ENCODE measurements at regions not wholly inside any gene's neighbourhood (a gene's known extent, or its start where the extent isn't known, plus 50 kb on each side); places are given as distances from the start of the nearest gene placed in this dataset.
"Not testable (repeated sequence)": the region's sequence is repeated elsewhere in the genome, so short reads cannot be mapped to it uniquely, and the experiment has no call there.

GRCh38 chr22:19641254-19641982, 72.9 kb upstream of the SEPTIN5 start:
- DNase-seq (ENCODE audit: low read depth in 2 of 2): no peak

DNA sequence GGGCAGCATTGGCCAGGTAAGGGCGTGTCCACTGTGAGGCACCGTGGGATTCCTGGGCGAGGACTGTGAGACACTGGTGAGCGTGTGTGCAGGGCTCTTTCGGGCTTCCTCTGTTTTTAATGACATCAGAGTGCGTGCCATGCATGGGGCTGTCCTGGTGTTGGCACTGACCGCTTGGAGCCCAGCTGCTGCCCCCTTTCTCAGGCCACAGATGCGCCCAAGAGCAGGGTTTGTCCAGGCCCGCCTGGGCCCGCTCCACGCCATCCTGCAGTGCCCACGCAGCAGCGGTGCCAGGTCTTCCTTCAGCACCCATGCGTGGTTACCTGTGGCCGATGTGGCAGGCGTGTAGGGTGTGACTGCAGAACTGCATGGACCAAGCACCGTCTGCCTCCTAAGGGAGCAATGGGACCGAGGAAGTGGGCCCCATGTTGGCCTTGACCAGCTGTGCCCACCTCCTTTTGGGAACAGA, 72.3 kb upstream of the SEPTIN5 start:
- DNase-seq (ENCODE audit: low read depth in 2 of 2): no peak

- DNase-seq (ENCODE audit: low read depth in 2 of 2): no peak
Observed at GRCh38 chr22:19643448-19644313, 70.6 kb upstream of the SEPTIN5 start.

DNA sequence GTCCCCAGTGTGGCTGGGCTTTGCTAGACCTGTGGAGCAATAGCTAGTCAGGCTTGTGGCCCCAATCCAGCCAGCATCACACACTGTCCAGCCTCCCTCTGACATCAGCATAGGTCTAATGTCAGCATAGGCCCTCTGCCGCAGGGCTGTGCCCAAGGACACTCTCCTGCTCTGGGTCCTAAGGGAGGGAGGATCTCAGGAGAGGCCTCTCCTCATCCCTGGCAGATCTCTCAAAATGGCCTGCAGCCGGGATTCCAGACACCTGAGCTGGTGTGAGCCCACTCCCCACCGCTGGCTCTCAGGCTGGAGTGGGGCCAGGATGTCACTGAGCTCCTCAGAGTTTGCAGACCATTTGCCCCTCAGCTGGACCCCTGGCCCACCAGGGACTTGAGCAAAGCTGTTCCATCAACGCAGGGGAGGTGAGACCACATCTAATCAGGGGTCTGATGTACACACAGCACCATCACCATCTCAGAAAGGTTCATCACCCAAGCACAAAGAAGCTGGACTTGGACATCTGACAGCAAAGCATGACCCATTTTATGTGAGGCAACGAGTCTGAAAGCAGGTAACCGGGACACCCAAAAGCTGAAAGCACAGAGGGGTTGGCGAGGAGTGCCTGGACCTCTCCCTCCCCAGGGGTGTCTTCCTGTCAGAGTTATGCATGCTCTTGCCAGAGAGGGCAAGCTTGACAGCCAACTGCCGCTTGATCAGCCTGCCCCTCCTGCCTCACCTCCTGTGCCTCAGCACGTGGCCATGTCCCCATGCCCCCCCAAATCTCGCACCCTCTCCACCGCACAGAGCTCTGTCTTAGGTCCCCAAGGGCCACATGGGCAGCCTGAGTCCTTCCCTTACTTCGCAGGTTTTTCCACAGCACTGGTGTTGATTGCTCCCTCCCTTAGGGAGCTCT, 69.7 kb upstream of the SEPTIN5 start:
- no peak for DNase-seq (ENCODE audit: low read depth in 2 of 2)

DNA sequence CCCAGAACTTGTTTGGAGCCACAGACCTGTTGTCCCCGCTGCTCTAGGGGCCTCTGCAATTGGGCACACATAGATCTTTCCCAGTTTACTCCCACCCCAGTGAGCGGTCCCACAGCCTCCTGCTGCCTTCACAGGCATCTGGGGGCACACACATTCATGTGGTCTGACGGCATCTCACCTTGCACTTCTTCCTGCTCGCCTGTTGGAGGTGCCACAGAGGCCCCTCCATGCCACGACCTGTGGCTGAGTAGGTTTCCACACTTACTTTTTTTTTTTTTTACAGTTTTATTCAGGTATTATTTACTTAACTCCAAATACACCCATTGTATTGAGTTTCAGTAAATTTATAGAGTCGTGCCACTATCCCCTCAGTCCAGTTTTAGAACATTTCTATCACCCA, 68.9 kb upstream of the SEPTIN5 start:
- DNase-seq (ENCODE audit: low read depth in 2 of 2): no peak

DNA sequence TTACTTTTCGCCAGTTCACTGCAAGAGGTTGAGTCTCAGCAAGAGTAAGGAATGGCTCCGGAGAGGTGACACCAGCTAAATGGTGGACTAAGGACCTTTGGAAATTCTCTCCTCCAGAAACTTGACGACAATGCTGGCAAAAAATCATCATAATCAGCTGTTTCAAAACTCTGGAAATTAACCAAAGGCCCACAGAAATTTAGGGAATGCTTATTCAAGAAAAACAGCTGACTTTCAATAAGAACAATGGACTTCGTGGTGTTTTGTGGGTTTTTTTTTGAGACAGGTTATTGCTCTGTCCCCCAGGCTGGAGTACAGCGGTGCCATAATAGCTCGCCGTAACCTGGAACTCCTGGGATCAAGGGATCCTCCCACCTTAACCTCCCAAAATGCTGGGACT, 68.4 kb upstream of the SEPTIN5 start:
- DNase-seq (ENCODE audit: low read depth in 2 of 2): no peak

GRCh38 chr22:19646383-19646782, 67.9 kb upstream of the SEPTIN5 start:
- DNase-seq (ENCODE audit: low read depth in 2 of 2): no peak

GRCh38 chr22:19648419-19648929, 65.8 kb upstream of the SEPTIN5 start:
- no peak for DNase-seq (ENCODE audit: low read depth in 2 of 2)

- DNase-seq (ENCODE audit: low read depth in 2 of 2): no peak
Observed at GRCh38 chr22:19652316-19652715, 62.0 kb upstream of the SEPTIN5 start.

- no peak for DNase-seq (ENCODE audit: low read depth in 2 of 2)
Observed at GRCh38 chr22:19654338-19654987, 59.8 kb upstream of the SEPTIN5 start.

- DNase-seq (ENCODE audit: low read depth in 2 of 2): no peak
Observed at GRCh38 chr22:19655399-19655798, 58.9 kb upstream of the SEPTIN5 start.

DNA sequence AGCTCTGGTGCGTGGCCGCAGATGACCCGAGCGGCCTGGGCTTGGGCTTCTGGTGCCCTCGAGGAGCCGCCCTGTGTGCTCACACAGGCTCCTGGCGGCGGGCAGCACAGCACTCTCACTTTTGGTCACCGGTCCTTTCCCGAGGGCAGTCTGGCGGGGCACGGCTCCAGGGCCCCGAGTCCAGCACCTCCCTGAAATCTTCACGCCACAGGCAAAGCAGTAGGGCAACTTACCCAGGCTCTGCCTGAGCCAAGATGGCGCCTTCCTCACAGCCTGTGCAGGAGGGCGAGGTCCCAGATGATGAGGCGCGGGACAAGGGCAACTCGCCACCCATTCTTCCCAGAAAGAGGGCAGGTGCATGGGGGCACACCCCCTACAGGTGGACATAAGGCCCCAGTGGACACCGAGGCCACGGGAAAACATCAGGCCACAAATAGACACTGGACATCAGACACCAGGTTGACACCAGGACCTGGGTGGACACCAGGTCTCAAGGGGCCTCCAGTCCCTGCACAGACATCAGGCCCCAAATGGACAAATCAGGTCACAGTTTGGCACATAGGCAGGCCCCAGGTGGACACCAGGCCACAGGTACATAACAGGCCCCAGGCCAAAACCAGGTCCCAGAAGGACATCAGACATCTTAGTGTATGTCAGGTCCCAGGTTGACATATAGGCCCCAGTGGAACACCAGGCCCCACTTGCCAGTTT, 57.6 kb upstream of the SEPTIN5 start:
- no peak for DNase-seq (ENCODE audit: low read depth in 2 of 2)

DNA sequence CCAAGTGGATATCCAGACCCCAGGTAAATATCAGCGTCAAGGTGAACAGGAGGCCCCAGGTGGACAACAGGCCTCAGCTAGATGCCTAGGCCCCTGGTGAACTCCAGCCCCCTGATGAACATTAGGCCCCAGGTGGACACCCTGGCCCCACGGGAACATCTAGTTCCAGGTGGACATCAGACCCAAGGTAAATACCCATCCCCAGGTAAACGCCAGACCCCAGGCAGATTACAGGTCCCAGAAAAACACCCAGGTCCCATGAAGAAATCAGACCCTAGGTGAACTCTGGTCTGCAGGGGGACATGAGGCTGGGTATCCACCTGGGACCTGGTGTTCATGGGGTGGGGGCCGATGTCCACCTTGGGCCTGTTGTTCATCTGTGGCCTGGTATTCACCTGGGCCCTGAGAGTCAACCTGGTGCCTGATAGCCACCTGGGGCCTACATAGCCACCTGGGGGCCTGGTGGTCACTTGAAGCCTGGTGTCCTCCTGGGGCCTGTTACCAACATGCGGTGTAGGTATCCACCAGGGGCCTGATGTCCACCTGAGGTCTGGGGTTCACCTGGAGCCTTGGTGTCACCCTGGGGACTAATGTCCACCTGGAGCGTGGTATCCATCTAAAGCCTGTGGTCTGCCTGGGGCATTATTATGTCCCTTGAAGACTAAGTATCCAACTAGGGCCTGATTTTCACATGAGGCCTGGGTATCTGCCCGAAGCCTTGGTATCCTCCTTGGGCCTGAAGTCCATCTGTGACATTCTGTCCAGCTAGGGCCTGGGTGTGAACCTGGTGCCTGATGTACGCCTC, 56.8 kb upstream of the SEPTIN5 start:
- DNase-seq (ENCODE audit: low read depth in 2 of 2): no peak

- DNase-seq (ENCODE audit: low read depth in 2 of 2): no peak
Observed at GRCh38 chr22:19658057-19658966, 56.0 kb upstream of the SEPTIN5 start.

DNA sequence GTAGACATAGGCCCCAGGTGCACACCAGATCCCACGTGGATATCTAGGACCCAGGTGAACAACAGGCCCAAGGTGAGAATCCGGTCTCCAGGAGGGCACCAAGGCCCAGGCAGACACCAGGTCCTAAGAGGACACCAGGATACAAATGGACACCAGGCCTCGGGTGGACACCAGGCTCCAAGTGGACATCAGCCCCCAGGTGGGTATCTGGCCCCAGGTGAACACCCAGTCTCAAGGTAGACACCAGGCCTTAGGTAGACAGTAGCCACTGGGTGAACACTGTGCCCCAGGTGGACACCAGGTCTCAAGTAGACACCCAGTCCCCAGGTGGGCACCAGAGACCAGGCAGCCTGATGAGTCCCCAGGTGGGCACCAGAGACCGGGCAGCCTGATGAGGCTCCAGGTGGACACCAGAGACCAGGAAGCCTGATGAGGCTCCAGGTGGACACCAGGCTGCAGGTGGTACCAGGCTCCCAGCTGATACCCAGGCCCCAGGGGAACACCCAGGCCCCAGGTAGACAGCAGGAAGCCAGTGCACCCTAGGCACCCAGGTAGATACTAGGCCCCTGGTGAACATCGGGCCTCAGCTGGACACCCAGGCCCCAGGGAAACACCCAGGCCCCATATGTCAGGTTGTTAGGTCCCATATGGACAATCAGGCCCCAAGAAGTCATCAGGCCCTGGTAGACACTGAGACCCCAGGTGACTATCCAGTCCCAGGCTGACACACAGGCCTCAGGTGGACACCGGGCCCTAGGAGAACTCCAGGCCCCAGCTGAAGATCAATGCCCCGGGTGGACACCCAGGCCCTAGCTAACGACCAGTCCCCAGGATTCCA, 55.1 kb upstream of the SEPTIN5 start:
- DNase-seq (ENCODE audit: low read depth in 2 of 2): no peak

DNA sequence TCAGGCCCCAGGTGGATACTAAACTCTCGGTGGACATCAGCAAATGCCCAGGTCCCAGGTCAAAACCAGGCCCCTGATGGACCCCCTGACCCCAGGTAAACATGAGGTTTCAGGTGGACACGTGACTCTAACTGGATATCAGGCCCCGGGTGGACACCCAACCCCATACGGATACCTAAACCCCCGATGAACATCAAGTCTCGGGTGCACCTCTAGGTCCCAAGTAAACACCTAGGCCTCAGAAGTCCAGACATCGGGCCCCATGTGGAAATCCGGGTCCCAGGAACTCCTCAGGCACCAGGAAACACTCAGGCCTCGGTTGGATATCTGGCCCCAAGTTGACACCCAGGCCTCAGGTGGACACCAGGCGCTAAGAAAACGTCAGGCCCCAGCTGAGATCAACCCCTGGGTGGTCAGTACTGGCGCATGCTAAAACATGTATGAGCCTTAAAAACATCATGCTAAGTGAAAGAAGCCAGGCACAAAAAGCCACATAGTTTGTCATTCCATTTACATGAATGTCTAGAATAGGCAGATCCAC, 54.4 kb upstream of the SEPTIN5 start:
- DNase-seq (ENCODE audit: low read depth in 2 of 2): no peak

DNA sequence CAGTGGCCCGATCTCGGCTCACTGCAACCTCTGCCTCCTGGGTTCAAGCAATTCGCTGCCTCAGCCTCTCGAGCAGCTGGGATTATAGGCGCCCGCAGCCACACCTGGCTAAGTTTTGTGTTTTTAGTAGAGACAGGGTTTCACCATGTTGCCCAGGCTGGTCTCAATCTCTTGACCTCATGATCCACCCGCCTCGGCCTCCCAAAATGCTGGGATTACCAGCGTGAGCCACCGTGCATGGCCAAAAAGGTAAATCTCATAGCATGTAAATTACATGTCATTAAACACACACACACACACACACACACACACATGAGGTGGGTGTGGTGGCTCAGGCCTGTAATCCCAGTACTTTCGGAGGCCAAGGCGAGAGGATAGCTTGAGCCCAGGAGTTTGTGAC, 53.7 kb upstream of the SEPTIN5 start:
- DNase-seq (ENCODE audit: low read depth in 2 of 2): not testable (repeated sequence)
